ACC112 (cell line): ENCODE measurements at regions not wholly inside any gene's neighbourhood (a gene's known extent, or its start where the extent isn't known, plus 50 kb on each side); places are given as distances from the start of the nearest gene placed in this dataset.

Experiments used
- H2AFZ ChIP-seq: fragments of 200-600 bp; sonication (generic); one replicate; pipeline ENCODE4 v1.6.0; 2017; ENCODE audit warnings: antibody characterized with exemption, low read length; ENCODE audit not compliant: unreplicated experiment
- H3K27ac ChIP-seq: fragments of 200-600 bp; sonication (generic); 2 replicates; pipeline ENCODE4 v1.5.1; 2014; ENCODE audit warnings: low read depth, mild to moderate bottlenecking, antibody characterized with exemption, low read length, moderate library complexity
- H3K27me3 ChIP-seq: fragments of 200-600 bp; sonication (generic); 2 replicates; pipeline ENCODE4 v1.6.1; 2014; ENCODE audit warnings: mild to moderate bottlenecking, antibody characterized with exemption, low read length, moderate library complexity, mixed read lengths; ENCODE audit not compliant: insufficient read depth
- H3K36me3 ChIP-seq: fragments of 200-600 bp; sonication (generic); 2 replicates; pipeline ENCODE4 v1.6.1; 2016; ENCODE audit warnings: mild to moderate bottlenecking, antibody characterized with exemption, low read length, moderate library complexity, mixed read lengths; ENCODE audit not compliant: insufficient read depth
- H3K4me1 ChIP-seq: fragments of 200-600 bp; sonication (generic); one replicate; pipeline ENCODE4 v1.6.1; 2016; ENCODE audit warnings: low read length, mixed read lengths; ENCODE audit not compliant: insufficient read depth, unreplicated experiment, control insufficient read depth
- H3K4me3 ChIP-seq: fragments of 200-600 bp; sonication (generic); 2 replicates; pipeline ENCODE4 v1.5.1; 2014; ENCODE audit warnings: mild to moderate bottlenecking, low read depth, low read length
- H3K79me2 ChIP-seq: fragments of 200-600 bp; sonication (generic); one replicate; pipeline ENCODE4 v1.6.0; 2016; ENCODE audit warnings: low read length; ENCODE audit not compliant: control insufficient read depth, unreplicated experiment, insufficient read depth

DNA sequence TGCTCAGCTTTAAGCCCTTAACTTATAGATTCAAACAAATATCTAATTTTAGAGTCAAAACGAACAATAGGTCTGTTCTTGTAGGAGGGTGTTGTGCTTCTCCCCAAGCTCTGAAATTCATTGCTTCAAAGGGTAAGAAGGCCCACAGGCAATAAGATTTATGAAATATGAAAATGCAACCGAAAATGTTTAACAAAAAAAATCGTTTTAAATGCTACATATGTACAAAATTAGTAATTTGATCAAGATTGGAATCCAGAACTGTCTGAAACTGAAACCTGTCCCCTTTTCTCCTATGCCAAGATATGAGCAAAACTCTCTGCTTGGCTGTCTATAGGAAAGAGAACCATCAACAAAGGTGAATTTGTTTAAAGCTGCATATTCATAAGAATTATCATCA is 534.3 kb downstream of the PLPP3 start:
- H3K4me1 ChIP-seq = no peaks in the 10 kb centered on the region

DNA sequence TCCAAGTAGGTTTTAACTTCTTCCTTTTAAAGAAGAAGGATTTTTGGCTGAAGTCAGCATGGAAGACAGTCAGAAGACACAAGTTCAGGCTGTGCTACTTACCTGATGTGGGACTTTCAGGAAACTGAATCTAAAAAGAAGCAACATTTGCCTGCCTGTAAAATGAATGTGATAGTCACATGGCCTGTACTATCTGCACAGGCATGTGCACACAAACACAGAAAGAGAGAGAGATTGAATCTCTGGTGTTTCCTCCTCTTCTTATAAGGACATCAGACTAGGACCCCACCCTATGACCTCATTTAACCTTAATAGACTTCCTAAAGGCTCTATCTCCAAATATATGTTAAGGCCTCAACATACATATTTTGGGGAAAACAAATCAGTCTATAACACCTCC is 542.9 kb downstream of the PLPP3 start:
- H3K27me3 ChIP-seq = no peaks in the 10 kb centered on the region
- no peak overlapping the region for H3K27ac ChIP-seq
- H3K4me1 ChIP-seq = peaks cover 18% of the 10 kb centered on the region
- no peaks in the 10 kb centered on the region for H3K36me3 ChIP-seq
- no peak overlapping the region for H3K4me3 ChIP-seq
- H3K79me2 ChIP-seq = no peaks in the 10 kb centered on the region
- H2AFZ ChIP-seq = no peak overlapping the region

More for the DNA sequence above, 534.3 kb downstream of the PLPP3 start:
- no peaks in the 10 kb centered on the region for H3K79me2 ChIP-seq
- no peak overlapping the region for H2AFZ ChIP-seq
- H3K4me3 ChIP-seq = no peak overlapping the region
- H3K36me3 ChIP-seq = no peaks in the 10 kb centered on the region
- no peak overlapping the region for H3K27ac ChIP-seq
- no peaks in the 10 kb centered on the region for H3K27me3 ChIP-seq

DNA sequence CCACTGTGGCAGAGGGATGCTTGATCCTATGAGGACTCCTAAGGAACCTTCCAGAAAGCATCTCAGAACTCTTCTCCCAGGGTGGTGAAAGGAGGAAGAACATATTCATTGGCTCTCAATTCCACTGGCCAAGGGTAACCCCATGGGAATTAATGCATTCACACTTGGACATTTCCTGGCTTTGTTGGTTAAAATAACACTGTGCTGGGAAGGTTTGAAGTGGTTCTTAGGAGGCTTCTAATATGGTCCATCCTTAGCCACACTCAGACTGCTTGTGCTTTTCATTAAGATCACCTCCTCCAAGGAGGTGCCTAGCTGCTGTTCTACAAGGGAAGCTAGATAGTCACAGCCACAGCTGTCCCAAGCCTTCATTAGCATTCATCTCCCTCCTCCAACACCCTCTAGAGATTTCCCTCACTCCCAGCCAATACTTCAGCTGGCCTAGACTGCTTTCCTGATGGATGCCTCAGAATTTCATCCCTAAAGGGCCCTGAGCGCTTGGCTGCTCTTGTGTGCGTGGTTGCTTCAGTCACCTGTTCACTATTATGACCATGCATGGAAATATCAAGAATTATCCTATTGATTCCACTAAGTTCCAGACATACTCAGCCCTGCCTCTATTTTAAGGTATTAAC is 544.4 kb downstream of the PLPP3 start:
- Histone ChIP-seq H3K4me3 (no peak overlapping the region), H3K27ac (no peak overlapping the region), H3K36me3 (no peaks in the 10 kb centered on the region), H3K27me3 (no peaks in the 10 kb centered on the region), H3K4me1 (peaks cover 18% of the 10 kb centered on the region), H3K79me2 (no peaks in the 10 kb centered on the region), H2AFZ (no peak overlapping the region)

DNA sequence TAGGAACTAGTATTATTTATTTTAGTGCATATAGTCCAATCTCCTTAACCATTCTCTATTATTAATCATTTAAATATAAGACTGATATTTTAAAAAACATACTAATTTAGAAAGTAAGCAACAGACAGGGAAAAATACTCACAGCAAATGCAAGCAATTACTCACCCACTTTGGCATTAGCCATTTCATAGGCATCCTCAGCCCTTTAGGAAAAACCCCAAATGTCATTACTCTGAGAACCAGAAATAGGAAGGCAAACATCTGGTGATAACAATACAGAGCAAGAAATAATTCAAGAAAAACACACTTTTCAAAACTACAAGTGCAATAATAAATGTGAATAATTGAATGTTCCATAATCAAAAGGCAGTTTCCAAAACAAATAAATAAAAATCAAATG is 545.1 kb downstream of the PLPP3 start:
- Histone ChIP-seq H2AFZ (no peak overlapping the region), H3K4me1 (peaks cover 18% of the 10 kb centered on the region), H3K27ac (no peak overlapping the region), H3K79me2 (no peaks in the 10 kb centered on the region), H3K4me3 (no peak overlapping the region), H3K36me3 (no peaks in the 10 kb centered on the region), H3K27me3 (no peaks in the 10 kb centered on the region)

DNA sequence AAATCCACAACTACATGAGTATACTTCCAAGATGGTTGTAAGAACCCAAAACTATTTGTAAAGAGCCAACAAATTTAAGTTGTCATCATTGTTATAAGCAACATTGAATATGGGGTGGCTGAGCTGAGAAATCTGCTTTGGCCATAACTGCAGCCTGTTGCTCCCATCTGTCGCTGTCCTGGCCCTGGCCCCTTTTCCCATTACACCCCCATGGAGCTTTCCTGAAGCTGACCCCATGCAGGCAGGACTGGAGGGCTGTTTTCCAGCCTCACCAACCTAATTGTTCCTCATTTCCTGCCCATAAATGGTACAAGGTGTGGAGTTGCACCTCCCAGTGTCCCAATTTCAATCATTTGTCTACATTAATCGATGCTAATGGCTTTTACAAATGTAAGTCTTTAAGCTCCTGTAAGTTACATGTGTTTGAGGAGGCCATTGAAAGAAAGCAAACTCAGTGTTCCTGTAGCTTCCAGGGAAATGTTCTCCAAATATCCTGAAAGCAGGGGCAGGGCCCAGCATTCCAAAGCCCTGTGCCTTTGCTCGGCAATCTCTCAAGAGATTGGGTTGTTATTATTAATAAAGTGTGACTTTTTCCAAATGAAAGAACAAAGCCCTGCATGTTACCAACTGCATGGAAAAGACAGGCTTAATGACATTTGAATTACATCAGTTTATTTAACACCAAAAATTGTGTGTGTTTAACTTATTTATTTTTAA is 545.9 kb downstream of the PLPP3 start:
- H2AFZ ChIP-seq = no peak overlapping the region
- peaks cover 18% of the 10 kb centered on the region for H3K4me1 ChIP-seq
- H3K36me3 ChIP-seq = no peaks in the 10 kb centered on the region
- no peak overlapping the region for H3K27ac ChIP-seq
- no peaks in the 10 kb centered on the region for H3K79me2 ChIP-seq
- no peak overlapping the region for H3K4me3 ChIP-seq
- H3K27me3 ChIP-seq = no peaks in the 10 kb centered on the region

DNA sequence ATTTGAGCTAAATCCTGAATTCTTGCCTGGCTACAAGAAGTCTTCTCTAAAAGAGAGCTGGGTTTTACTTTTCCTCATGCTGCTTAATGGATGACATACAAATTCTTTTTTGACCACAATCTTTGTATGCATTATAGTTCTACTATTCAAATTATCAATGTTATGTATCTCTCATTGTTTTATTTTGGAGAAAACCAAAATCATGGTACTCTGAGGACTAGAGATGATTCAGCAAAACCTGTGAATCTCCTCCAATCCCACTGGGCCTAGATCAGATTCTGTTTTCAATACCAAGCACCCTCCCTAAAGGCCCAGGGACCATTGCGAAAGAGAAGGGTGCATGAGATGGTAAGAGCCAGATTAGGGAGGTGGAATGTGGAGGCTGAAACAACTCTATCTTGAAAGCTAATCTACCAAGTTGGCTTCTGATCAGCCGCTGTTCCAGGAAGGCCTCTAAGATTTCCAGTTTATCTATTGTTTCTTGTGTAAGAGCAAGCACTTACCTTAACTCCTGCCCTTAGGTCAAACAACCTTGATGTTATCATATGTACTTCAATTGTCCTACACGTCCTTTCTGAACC is 547.2 kb downstream of the PLPP3 start:
- H2AFZ ChIP-seq = no peak overlapping the region
- no peak overlapping the region for H3K4me3 ChIP-seq
- H3K27ac ChIP-seq = no peak overlapping the region
- H3K27me3 ChIP-seq = no peaks in the 10 kb centered on the region
- peaks cover 18% of the 10 kb centered on the region for H3K4me1 ChIP-seq
- no peaks in the 10 kb centered on the region for H3K36me3 ChIP-seq
- H3K79me2 ChIP-seq = no peaks in the 10 kb centered on the region

DNA sequence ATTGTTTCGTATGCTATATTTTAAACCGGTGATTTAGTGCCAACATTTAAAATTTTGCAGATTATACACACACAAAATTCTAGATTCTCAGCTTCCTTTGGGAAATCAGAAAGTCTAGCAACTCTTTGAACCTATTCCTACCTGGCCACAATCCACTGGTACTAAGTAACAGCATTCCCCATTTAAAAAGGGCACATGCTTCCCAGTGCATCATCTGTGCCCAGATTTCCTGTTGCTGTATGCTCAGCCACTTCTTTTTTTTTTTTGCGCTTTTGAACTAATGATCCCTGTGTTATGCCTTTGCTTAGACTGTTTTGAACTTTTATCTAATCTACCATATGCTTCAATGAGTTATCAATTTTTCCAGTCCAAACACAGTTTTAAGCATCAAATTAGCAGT is 548.4 kb downstream of the PLPP3 start:
- no peaks in the 10 kb centered on the region for H3K36me3 ChIP-seq
- no peaks in the 10 kb centered on the region for H3K27me3 ChIP-seq
- H3K4me3 ChIP-seq = no peak overlapping the region
- H3K27ac ChIP-seq = no peak overlapping the region
- peaks cover 18% of the 10 kb centered on the region for H3K4me1 ChIP-seq
- H3K79me2 ChIP-seq = no peaks in the 10 kb centered on the region
- no peak overlapping the region for H2AFZ ChIP-seq

DNA sequence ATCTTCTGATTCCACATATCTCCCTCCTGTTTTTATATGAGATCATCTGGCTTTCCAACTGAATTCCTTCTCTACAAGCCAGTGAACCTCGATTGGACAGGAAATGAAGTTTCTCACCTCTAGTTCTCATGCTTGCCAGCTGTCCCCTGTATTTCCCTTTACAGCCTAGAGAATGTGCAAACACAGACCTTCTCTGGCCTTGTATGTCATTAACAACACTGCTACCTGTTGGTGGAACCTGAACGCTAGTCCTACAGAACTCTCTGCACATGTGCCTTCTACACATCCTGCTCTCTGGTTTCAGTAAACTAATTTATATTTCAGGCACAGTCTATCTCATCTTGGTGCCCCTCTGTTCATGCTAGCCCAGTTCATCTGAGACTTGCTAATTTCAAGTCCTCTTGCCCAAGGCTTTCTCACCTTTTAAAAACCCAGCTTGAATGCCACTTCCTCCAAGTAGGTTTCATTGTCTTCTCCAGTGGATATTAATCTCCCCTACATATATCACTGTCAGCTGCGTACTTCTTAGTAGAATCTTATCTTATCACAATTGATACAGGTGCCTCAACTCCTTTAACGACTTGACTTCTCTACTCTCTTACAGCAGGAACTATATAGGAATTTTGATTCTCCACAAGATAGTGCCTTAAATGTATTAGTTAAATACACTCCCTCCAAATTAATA is 549.9 kb downstream of the PLPP3 start:
- H3K4me3 ChIP-seq = no peak overlapping the region
- no peaks in the 10 kb centered on the region for H3K27me3 ChIP-seq
- no peak overlapping the region for H2AFZ ChIP-seq
- H3K79me2 ChIP-seq = no peaks in the 10 kb centered on the region
- H3K4me1 ChIP-seq = peaks cover 9% of the 10 kb centered on the region
- no peak overlapping the region for H3K27ac ChIP-seq
- no peaks in the 10 kb centered on the region for H3K36me3 ChIP-seq

DNA sequence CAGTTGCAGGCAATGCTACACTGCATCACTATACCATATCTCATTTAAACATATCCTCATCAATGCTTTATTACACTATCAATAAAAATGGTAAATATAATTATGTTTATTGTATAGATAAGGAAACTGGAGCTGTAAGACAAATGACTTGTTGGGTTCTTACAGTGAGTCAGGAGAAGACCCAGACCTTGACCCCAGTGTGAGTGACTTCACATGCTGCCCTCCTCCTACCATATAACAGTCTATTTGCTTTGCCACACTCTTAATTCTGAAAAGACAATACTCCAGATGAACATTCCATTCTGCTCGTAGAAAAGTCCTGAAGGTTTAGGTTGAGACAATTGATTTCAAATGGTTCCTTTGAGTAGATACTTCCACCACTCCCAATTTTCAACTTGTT is 550.5 kb downstream of the PLPP3 start:
- H2AFZ ChIP-seq = no peak overlapping the region
- H3K27me3 ChIP-seq = no peaks in the 10 kb centered on the region
- H3K27ac ChIP-seq = no peak overlapping the region
- no peaks in the 10 kb centered on the region for H3K79me2 ChIP-seq
- H3K4me1 ChIP-seq = peaks cover 5% of the 10 kb centered on the region
- no peaks in the 10 kb centered on the region for H3K36me3 ChIP-seq
- no peak overlapping the region for H3K4me3 ChIP-seq

DNA sequence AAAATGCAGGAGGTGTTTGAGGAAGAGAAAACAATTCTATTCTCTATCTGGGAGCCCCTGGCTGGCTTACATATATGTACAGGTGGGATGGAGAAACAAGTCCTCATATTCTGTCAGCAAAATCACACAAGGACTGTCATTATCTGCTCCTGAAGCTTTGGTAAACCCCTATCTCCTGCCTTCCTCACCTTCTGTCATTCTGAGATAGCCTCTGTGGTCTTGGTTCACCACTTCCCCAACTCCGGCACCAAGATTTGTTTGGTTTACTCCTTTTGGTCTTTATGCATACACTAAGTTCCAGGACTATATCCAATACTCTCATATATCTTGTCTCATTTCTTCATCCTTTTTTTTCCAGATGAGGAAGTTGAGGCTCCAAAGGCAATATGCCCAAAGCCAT is 551.1 kb downstream of the PLPP3 start:
- H3K4me3 ChIP-seq = no peak overlapping the region
- no peak overlapping the region for H2AFZ ChIP-seq
- H3K4me1 ChIP-seq = no peaks in the 10 kb centered on the region
- H3K27me3 ChIP-seq = no peaks in the 10 kb centered on the region
- H3K27ac ChIP-seq = no peak overlapping the region
- H3K79me2 ChIP-seq = no peaks in the 10 kb centered on the region
- H3K36me3 ChIP-seq = no peaks in the 10 kb centered on the region
